NCI-H1694 treated with DMSO at 0.1 percent for 48 hours (cell line): ENCODE measurements at regions not wholly inside any gene's neighbourhood (a gene's known extent, or its start where the extent isn't known, plus 50 kb on each side); places are given as distances from the start of the nearest gene placed in this dataset.

Experiments
- DNase-seq: peaks from one replicate; lab custom pipeline; 2025; lab: John Stamatoyannopoulos, UW

DNA sequence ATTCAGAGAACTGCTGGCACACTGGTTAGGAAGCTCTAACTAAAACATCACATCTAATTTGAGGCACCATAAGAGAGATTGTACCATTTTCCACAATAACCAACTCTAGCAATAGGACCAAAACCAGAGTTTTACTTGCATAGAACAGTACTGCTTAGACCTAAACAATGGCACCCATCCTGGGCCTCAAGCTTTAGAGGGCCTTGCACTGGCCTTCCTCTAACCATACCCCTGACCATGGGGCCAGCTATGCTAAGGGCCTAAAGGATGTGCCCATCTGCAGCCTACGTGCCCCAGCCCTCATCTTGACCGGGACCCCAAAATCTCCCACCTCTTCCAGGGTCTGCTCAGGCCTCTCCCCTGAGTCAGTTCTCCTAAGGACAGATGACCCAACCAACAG is 74.4 kb upstream of the ARHGAP32 start:
- DNase-seq, result no peak

DNA sequence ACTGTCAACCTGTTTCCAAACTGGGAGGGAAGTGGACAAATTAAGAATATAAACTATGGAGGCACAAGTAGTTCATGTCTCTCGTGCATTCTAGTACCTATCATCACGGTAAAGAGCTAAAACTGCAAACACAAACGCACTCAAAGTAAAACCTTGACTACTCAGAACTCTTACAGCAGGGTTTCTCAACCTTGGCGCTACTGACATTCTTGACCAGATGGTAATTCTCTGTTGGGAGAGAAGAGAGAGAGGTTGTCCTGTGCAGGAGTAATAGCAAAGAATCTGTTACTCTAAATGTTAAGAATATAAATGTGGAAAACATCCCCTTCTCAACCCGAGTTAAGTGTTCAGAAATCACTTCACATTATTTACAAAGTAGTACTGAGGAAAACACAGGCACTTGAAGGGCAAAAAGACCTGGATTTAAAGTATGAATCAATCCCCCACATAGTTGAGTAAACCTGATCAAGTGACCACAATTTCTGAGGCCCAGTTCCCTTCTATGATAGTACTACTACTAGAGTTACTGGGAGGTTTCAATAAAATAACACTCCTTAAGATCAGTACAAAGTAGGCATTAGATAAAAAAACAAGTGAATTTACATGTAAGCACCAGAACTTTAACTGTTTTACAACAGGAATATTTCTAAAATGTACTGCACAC is 73.1 kb upstream of the ARHGAP32 start:
- no peak for DNase-seq

DNA sequence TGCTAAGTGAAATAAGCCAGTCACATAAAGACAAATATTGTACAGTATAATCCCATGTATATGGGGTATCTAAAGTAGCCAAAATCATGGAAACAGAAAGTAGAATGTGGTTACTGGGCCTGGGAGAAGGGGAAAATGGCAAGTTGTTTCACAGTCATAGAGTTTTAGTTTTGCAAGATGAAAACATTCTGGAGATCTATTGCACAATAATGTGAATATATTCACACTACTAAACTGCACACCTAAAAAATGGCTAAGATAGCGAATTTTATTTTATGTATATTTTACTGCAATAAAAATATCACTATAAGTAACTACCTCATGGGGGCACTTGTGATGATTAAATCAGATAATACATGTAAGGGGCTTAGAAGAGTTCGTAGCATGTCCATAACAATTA is 72.0 kb upstream of the ARHGAP32 start:
- no peak for DNase-seq

GRCh38 chr11:129260750-129261149 is 68.6 kb upstream of the ARHGAP32 start:
- no peak for DNase-seq

GRCh38 chr11:129259931-129260348 is 67.8 kb upstream of the ARHGAP32 start:
- no peak for DNase-seq

GRCh38 chr11:129258205-129258604 is 66.1 kb upstream of the ARHGAP32 start:
- no peak for DNase-seq

- DNase-seq, result no peak
These were observed 65.4 kb upstream of the ARHGAP32 start for GRCh38 chr11:129257512-129257911.

GRCh38 chr11:129252621-129253020 is 60.5 kb upstream of the ARHGAP32 start:
- no peak for DNase-seq

GRCh38 chr11:129251067-129251466 is 58.9 kb upstream of the ARHGAP32 start:
- DNase-seq, result no peak

DNA sequence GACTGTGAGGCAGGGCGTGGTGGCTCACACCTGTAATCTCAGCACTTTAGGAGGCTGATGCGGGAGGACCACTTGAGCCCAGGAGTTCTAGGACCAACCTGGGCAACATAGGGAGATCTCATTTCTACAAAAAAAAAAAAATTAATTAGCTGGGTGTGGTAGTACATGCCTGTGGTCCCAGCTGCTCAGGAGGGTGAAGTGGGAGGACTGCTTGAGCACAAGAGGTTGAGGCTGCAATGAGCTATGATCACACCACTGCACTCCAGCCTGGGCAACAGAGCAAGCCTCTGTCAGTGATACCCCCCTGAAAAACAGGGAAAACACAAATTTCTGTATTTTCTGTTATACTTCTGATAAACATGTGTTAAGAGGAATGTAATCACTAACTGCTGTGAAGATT is 57.8 kb upstream of the ARHGAP32 start:
- DNase-seq, result no peak

- DNase-seq, result no peak
These were observed 57.2 kb upstream of the ARHGAP32 start for GRCh38 chr11:129249351-129249750.

GRCh38 chr11:129248618-129249017 is 56.5 kb upstream of the ARHGAP32 start:
- DNase-seq, result no peak

- DNase-seq, result no peak
These were observed 55.0 kb upstream of the ARHGAP32 start for GRCh38 chr11:129247135-129247534.

DNA sequence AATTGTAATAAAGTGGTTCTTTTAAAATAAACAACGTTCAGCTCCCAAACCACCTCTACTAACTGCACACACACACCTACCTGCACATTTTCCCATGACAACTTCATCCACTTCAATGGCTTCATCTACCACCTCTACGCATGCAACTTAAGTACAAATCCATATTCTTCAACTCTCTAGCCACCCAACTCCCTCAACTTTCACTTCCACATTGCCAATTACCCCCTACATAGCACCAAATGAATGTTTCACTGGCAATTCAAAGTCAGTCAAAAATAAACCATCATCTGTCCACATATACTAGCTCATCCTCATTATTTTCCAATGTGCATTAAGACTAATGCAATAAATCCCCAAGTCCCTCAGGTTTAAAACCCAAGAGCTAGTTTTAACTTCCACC is 50.7 kb upstream of the ARHGAP32 start:
- DNase-seq, result no peak
